Cardiac muscle cell (in vitro differentiated cells and primary cell): ENCODE measurements at regions not wholly inside any gene's neighbourhood (a gene's known extent, or its start where the extent isn't known, plus 50 kb on each side); places are given as distances from the start of the nearest gene placed in this dataset.

Source experiments
- DNase-seq, 2 donors: peaks; one replicate each; pipeline versions ENCODE4 v3.0.0 to v3.0.0-alpha.2; 2010 to 2017; ENCODE audit warnings: low read depth in 1 of 2, low spot score in 1 of 2
- H3K27ac ChIP-seq: fragments of 200-600 bp; sonication (generic); 2 replicates; pipeline ENCODE4 v1.5.1; 2016
- H3K27me3 ChIP-seq: fragments of 200-600 bp; sonication (generic); 2 replicates; pipeline ENCODE4 v1.6.0; 2016; ENCODE audit warnings: control low read depth
- H3K36me3 ChIP-seq: fragments of 200-600 bp; sonication (generic); 2 replicates; pipeline ENCODE4 v1.5.1; 2016; ENCODE audit warnings: control low read depth
- H3K4me1 ChIP-seq: fragments of 200-600 bp; sonication (generic); 2 replicates; pipeline ENCODE4 v1.8.1; 2017; ENCODE audit warnings: low read depth, mild to moderate bottlenecking, mixed run types
- H3K4me3 ChIP-seq: fragments of 200-600 bp; sonication (generic); 2 replicates; pipeline ENCODE4 v1.5.1; 2016; ENCODE audit warnings: mild to moderate bottlenecking
- H3K9me3 ChIP-seq: fragments of 200-600 bp; sonication (generic); 2 replicates; pipeline ENCODE4 v1.5.1; 2017; ENCODE audit warnings: low read depth, mild to moderate bottlenecking, control low read depth
- CTCF ChIP-seq: IDR thresholded peaks from 2 replicates; pipeline ENCODE4 v1.5.1; 2012; ENCODE audit warnings: low read depth, mild to moderate bottlenecking, low read length

- no peak for DNase-seq
- H3K4me3 ChIP-seq, result no peak overlapping the region
- no peak for TF ChIP-seq CTCF
- no peaks in the 10 kb centered on the region for H3K4me1 ChIP-seq
- H3K27ac ChIP-seq, result no peak overlapping the region
- H3K27me3 ChIP-seq, result no peaks in the 10 kb centered on the region
- no peaks in the 10 kb centered on the region for H3K9me3 ChIP-seq
- H3K36me3 ChIP-seq, result no peaks in the 10 kb centered on the region
Observed at GRCh38 chr6:91573826-91574416, 987.0 kb upstream of the MAP3K7 start.

GRCh38 chr6:91572878-91573277, 986.0 kb upstream of the MAP3K7 start:
- H3K27ac ChIP-seq, result no peak overlapping the region
- no peaks in the 10 kb centered on the region for H3K9me3 ChIP-seq
- no peaks in the 10 kb centered on the region for H3K27me3 ChIP-seq
- no peak overlapping the region for H3K4me3 ChIP-seq
- no peaks in the 10 kb centered on the region for H3K36me3 ChIP-seq
- no peak for TF ChIP-seq CTCF
- no peaks in the 10 kb centered on the region for H3K4me1 ChIP-seq
- no peak for DNase-seq

GRCh38 chr6:91569071-91569470, 982.2 kb upstream of the MAP3K7 start:
- no peak overlapping the region for H3K4me3 ChIP-seq
- no peaks in the 10 kb centered on the region for H3K27me3 ChIP-seq
- TF ChIP-seq CTCF, result no peak
- no peak for DNase-seq
- H3K9me3 ChIP-seq, result no peaks in the 10 kb centered on the region
- no peaks in the 10 kb centered on the region for H3K4me1 ChIP-seq
- H3K36me3 ChIP-seq, result no peaks in the 10 kb centered on the region
- H3K27ac ChIP-seq, result no peak overlapping the region

GRCh38 chr6:91566467-91566866, 979.6 kb upstream of the MAP3K7 start:
- H3K36me3 ChIP-seq, result no peaks in the 10 kb centered on the region
- no peaks in the 10 kb centered on the region for H3K27me3 ChIP-seq
- H3K9me3 ChIP-seq, result no peaks in the 10 kb centered on the region
- TF ChIP-seq CTCF, result no peak
- no peak for DNase-seq
- H3K4me1 ChIP-seq, result no peaks in the 10 kb centered on the region
- no peak overlapping the region for H3K4me3 ChIP-seq
- no peak overlapping the region for H3K27ac ChIP-seq

GRCh38 chr6:91565207-91565606, 978.3 kb upstream of the MAP3K7 start:
- no peak for TF ChIP-seq CTCF
- H3K27ac ChIP-seq, result no peak overlapping the region

GRCh38 chr6:91562955-91563354, 976.1 kb upstream of the MAP3K7 start:
- Histone ChIP-seq H3K9me3 (no peaks in the 10 kb centered on the region), H3K4me3 (no peak overlapping the region), H3K4me1 (no peaks in the 10 kb centered on the region), H3K36me3 (no peaks in the 10 kb centered on the region), H3K27me3 (no peaks in the 10 kb centered on the region), H3K27ac (no peak overlapping the region)
- no peak for TF ChIP-seq CTCF
- no peak for DNase-seq

More at GRCh38 chr6:91565207-91565606, 978.3 kb upstream of the MAP3K7 start:
- no peak overlapping the region for H3K4me3 ChIP-seq
- no peaks in the 10 kb centered on the region for H3K4me1 ChIP-seq
- no peaks in the 10 kb centered on the region for H3K36me3 ChIP-seq
- H3K9me3 ChIP-seq, result no peaks in the 10 kb centered on the region
- no peaks in the 10 kb centered on the region for H3K27me3 ChIP-seq
- DNase-seq, result no peak
